Large intestine (tissue), 3 donors: ENCODE measurements at regions not wholly inside any gene's neighbourhood (a gene's known extent, or its start where the extent isn't known, plus 50 kb on each side); places are given as distances from the start of the nearest gene placed in this dataset.
"Not testable (repeated sequence)": the region's sequence is repeated elsewhere in the genome, so short reads cannot be mapped to it uniquely, and the experiment has no call there.

Source experiments
- DNase-seq, 2 donors: peaks; one replicate each; pipeline versions ENCODE4 v3.0.0 to v3.0.0-alpha.2; 2013
- H3K27ac ChIP-seq: one replicate; pipeline ENCODE4 v1.5.1; 2013; ENCODE audit warnings: low read length
- H3K27me3 ChIP-seq: 2 replicates; pipeline ENCODE4 v1.6.1; 2013; ENCODE audit warnings: low read length; ENCODE audit not compliant: control insufficient read depth, insufficient read depth
- H3K36me3 ChIP-seq: 2 replicates; pipeline ENCODE4 v1.6.1; 2013; ENCODE audit warnings: low read length; ENCODE audit not compliant: control insufficient read depth, insufficient read depth
- H3K4me1 ChIP-seq: one replicate; pipeline ENCODE4 v1.6.1; 2013; ENCODE audit warnings: low read length; ENCODE audit not compliant: control insufficient read depth, insufficient read depth
- H3K4me3 ChIP-seq: one replicate; pipeline ENCODE4 v1.5.1; 2013; ENCODE audit warnings: low read length
- H3K9me3 ChIP-seq: one replicate; pipeline ENCODE4 v1.6.1; 2013; ENCODE audit warnings: mild to moderate bottlenecking, low read depth, low read length, moderate library complexity; ENCODE audit not compliant: control insufficient read depth
- WGBS: methylation state at CpG from one replicate; pipeline ENCODE4 v1.1.5; 2013; ENCODE audit warnings: low lambda C conversion rate; ENCODE audit not compliant: insufficient coverage; 5-methylcytosine and 5-hydroxymethylcytosine counted together

DNA sequence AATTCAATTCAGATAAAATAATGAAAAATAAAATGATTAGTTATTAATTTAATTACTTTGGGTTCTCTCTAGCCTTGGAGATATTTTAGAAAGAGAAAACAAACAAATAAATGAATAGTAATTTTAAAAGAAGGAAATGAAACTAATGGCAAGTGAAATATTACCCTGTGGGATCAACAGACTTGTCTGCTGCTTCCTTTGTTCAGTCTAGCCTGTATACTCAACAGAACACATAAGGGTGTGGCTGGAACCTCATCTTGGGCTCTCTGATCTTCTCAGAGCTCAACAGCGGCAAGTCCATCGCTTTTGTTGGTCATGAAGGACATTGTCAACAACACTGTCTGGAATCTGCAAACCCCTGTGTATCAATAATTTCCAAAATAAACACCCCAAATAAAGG, 904.9 kb downstream of the IPMK start:
- Histone ChIP-seq H3K4me1 (no peaks in the 10 kb centered on the region), H3K27me3 (no peaks in the 10 kb centered on the region), H3K36me3 (no peaks in the 10 kb centered on the region), H3K9me3 (no peaks in the 10 kb centered on the region), H3K27ac (no peak overlapping the region), H3K4me3 (no peak overlapping the region)
- no peak for DNase-seq
- no CpG with 5 or more reads among the region's 2 CpGs for WGBS

DNA sequence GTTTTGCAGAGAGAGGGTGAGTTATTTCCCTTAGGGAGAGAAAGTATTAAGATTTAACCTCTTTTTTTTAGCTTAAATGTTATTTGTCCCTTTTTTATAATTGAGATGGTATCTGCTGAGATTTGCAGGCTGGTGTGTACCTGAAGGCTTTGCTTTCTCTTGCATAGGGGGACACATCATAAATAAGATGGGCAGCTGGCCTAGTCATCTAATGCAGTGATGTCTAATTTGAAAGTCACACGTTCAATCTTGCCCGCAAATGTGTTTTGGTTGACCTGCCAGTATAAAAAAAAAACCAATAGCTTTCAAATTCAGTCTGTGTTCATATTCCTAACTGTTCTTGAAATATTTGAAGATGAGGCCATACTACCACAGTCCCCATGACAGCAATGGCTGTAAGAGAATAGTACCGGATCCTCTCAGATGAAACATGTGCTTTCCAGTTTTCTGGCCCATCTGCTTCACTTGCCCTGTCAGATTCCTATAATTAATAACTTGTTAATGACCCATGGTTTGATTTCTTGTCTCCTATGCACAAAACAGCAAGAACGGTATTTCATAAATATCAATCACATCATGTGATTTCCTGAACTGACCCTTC, 914.2 kb downstream of the IPMK start:
- Histone ChIP-seq H3K4me1 (no peaks in the 10 kb centered on the region), H3K4me3 (no peak overlapping the region), H3K9me3 (no peaks in the 10 kb centered on the region), H3K36me3 (no peaks in the 10 kb centered on the region), H3K27ac (no peak overlapping the region), H3K27me3 (no peaks in the 10 kb centered on the region)
- no peak for DNase-seq
- 100% methylated on average over 1 of the region's 4 CpGs for WGBS

DNA sequence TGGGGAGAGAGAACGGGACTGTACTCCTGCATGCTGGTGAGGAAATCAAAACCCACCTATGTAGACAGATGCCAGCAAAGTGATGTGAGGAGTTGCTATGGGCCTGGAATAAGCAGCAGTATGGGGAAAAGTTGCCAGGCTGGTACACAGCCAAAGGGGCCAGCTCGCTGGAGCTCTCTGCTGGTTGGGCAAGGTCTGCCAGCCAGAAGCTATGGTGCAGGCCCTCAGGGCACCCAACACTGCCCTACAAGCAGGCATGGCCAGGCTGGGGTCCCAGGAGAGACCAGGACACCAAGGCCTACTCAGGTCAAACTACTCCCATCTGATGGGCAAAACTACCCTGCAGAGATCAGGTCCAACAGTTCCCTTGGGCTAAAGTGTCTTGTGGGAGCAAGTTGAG, 916.6 kb downstream of the IPMK start:
- WGBS = no CpG with 5 or more reads among the region's 2 CpGs
- H3K36me3 ChIP-seq = no peaks in the 10 kb centered on the region
- H3K27ac ChIP-seq = no peak overlapping the region
- no peak for DNase-seq
- no peaks in the 10 kb centered on the region for H3K4me1 ChIP-seq
- no peaks in the 10 kb centered on the region for H3K27me3 ChIP-seq
- no peak overlapping the region for H3K4me3 ChIP-seq
- H3K9me3 ChIP-seq = no peaks in the 10 kb centered on the region

DNA sequence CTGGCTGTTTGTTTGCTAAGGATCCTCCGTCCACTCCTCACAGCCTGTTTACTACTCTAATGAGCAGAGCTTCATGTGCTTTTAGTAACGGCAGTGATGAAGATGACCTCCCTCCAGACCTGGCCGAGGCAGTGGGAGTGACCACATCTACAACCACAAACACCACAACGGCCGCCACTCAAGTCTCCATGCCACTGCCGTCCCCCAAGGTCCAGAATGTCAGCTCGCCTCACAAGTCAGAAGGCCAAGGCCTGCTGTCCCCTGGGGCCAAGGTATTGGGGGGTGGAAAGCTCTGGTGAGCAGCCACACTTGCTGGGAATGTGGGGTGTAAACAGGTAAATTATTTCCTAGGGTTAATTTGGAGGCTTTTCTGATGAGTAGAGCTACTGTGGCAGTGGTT, 926.4 kb downstream of the IPMK start:
- Histone ChIP-seq H3K9me3 (peaks cover 3% of the 10 kb centered on the region), H3K36me3 (no peaks in the 10 kb centered on the region), H3K4me1 (no peaks in the 10 kb centered on the region), H3K27ac (no peak overlapping the region), H3K4me3 (no peak overlapping the region), H3K27me3 (no peaks in the 10 kb centered on the region)
- no CpG with 5 or more reads among the region's 7 CpGs for WGBS
- DNase-seq = no peak

DNA sequence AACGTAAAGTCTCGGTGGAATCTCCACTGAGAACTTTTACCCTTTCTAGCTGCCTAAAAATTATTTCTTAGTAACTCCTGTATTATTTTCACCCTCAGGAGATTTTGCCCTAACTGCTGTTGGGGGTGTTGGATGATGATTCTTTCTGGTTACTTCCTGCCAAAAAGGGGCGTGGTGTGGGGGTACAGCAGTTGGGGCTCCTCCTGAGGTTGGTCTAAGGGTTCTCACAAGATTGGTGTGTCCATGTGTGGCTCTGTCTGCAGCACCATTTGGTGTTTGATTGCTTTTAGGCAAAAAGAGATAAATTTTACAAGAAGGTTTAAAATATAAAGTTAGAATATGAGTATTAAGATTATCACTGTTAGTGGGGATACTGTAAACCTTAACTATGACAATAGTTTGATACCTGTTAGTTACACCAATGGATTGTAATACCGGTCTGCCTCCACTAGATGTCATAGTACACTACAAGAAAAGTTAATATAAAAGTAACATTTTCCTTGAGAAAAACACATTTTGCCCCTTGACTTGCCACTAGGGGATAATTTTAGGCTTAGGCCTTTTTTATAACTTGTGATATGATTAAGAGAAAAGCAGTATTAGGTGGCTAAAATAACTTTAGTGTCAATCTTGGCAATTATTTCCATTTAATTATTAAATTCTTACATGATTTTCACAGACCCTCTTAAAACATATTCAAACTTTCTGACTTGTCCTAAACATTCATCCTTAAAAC, 928.7 kb downstream of the IPMK start:
- Histone ChIP-seq H3K36me3 (no peaks in the 10 kb centered on the region), H3K4me1 (no peaks in the 10 kb centered on the region), H3K4me3 (no peak overlapping the region), H3K27ac (no peak overlapping the region), H3K9me3 (peaks cover 3% of the 10 kb centered on the region), H3K27me3 (no peaks in the 10 kb centered on the region)
- WGBS = 100% methylated on average over 1 of the region's 4 CpGs
- DNase-seq = no peak

DNA sequence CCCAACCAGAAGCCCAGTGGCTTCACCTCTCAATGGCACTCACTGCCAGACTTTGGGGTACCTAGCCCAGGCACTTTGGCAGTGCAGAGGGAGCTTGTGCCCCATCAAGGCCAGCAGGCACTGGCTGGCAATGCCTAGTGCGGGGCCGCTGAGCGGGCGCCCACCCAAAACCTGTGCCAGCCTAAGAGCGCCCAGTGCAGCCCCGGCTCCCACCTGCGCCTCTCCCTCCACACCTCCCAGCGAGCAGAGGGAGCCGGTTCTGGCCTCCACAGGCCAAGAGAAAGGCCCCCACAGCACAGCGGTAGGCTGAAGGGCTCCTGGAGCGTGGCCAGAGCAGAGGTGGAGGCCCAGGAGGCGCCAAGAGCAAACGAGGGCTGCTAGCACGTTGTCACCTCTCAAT, 930.8 kb downstream of the IPMK start:
- H3K4me1 ChIP-seq = no peaks in the 10 kb centered on the region
- H3K9me3 ChIP-seq = no peaks in the 10 kb centered on the region
- no CpG with 5 or more reads among the region's 14 CpGs for WGBS
- no peak overlapping the region for H3K27ac ChIP-seq
- no peaks in the 10 kb centered on the region for H3K27me3 ChIP-seq
- no peak overlapping the region for H3K4me3 ChIP-seq
- DNase-seq = no peak
- H3K36me3 ChIP-seq = no peaks in the 10 kb centered on the region

DNA sequence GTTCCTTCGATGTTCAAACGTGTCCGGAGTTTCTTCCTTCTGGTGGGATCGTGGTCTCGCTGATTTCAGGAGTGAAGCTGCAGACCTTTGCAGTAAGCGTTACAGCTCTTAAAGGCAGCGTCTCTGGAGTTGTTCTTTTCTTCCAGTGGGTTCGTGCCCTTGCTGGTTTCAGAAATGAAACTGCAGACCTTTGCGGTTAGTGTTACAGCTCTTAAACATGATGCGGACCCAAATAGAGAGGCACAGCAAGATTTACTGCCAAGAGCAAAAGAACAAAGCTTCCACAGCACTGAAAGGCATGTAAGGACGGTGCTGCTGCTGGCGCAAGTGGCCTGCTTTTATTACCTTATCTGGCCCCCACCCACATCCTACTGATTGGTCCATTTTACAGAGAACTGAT, 931.4 kb downstream of the IPMK start:
- no peaks in the 10 kb centered on the region for H3K9me3 ChIP-seq
- H3K27me3 ChIP-seq = no peaks in the 10 kb centered on the region
- no peaks in the 10 kb centered on the region for H3K36me3 ChIP-seq
- H3K4me1 ChIP-seq = no peaks in the 10 kb centered on the region
- DNase-seq = no peak
- H3K4me3 ChIP-seq = no peak overlapping the region
- H3K27ac ChIP-seq = no peak overlapping the region
- WGBS = 100% methylated on average over 3 of the region's 12 CpGs

DNA sequence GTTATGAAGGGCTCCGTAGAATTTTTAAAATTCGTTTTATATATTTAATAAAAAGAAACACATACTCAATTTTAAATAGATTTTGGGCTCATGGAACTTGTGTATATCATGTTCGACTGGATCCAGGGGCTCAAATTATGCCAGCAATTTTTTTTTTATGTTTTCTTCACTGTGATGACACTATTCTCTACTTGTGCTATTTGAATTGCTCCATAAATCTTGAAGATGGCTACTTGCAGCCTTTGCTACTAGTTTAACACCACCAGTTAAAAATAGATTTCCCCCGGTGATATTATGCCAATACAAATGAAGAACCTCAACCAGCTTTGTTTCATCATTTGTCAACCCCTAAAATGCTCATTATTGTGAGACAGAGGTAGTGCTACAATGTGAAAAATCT, 933.2 kb downstream of the IPMK start:
- no peak for DNase-seq
- no peaks in the 10 kb centered on the region for H3K27me3 ChIP-seq
- no peaks in the 10 kb centered on the region for H3K9me3 ChIP-seq
- H3K4me1 ChIP-seq = no peaks in the 10 kb centered on the region
- H3K36me3 ChIP-seq = no peaks in the 10 kb centered on the region
- no peak overlapping the region for H3K4me3 ChIP-seq
- no peak overlapping the region for H3K27ac ChIP-seq
- 82% methylated on average over 2 of the region's 4 CpGs for WGBS

DNA sequence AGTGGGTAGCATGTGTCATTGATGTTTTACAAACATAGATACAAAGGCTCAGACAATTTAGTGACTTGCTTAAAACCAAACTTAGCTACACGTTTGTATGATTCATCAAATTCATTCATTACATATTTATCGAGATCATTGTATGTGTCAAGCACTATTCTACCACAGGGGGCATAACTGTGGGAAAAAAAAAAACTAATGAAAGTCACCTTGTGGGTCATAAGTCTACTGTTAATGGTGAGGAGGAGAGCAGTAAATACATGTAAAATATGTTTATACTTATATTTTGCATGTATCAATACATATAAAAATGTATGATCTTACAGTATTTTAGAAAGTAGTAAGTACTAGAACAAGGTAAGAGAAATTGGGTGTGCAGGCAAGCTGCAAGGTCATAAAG, 933.8 kb downstream of the IPMK start:
- no peaks in the 10 kb centered on the region for H3K9me3 ChIP-seq
- H3K27me3 ChIP-seq = no peaks in the 10 kb centered on the region
- H3K4me1 ChIP-seq = no peaks in the 10 kb centered on the region
- WGBS = 100% methylated on average over 1 of the region's 2 CpGs
- no peak for DNase-seq
- H3K4me3 ChIP-seq = no peak overlapping the region
- no peaks in the 10 kb centered on the region for H3K36me3 ChIP-seq
- H3K27ac ChIP-seq = no peak overlapping the region

DNA sequence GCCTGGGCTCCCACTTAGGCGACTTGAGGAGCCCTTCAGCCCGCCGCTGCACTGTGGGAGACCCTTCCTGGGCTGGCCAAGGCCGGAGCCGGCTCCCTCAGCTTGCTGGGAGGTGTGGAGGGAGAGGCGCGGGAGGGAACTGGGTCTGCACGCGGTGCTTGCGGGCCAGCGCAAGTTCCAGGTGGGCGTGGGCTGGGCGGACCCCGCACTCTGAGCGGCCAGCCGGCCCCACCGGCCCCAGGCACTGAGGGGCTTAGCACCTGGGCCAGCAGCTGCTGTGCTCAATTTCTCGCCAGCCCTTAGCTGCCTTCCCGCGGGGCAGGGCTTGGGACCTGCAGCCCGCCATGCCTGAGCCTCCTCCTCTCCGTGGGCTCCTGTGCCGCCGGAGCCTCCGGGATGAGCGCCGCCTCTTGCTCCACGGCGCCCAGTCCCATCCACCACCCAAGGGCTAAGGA, 946.3 kb downstream of the IPMK start:
- not testable (repeated sequence) for H3K27ac ChIP-seq, H3K36me3 ChIP-seq, H3K4me1 ChIP-seq, DNase-seq, H3K27me3 ChIP-seq, H3K9me3 ChIP-seq, H3K4me3 ChIP-seq
- WGBS = no CpG with 5 or more reads among the region's 29 CpGs

DNA sequence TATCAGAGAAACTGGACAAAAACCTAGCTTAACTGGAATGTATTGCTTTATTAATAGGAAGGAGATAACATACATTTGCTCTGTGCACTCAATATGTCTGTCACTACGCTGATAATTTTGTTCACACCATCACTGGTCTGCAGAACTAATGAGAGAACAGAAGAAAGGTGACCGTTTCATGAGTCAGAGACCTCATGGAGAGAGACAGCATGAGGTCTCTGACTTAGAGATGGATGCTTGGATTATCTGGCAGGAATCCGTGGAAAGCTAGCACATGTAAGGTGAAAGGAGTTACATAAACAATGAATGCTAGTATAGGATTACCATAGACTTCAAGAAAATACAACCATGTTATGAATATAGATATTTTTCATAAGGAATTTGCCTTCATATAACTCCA, 947.3 kb downstream of the IPMK start:
- H3K9me3 ChIP-seq = peaks cover 7% of the 10 kb centered on the region
- no peak for DNase-seq
- H3K36me3 ChIP-seq = no peaks in the 10 kb centered on the region
- no peak overlapping the region for H3K27ac ChIP-seq
- H3K4me3 ChIP-seq = no peak overlapping the region
- WGBS = 89% methylated on average over 1 of the region's 3 CpGs
- H3K4me1 ChIP-seq = no peaks in the 10 kb centered on the region
- no peaks in the 10 kb centered on the region for H3K27me3 ChIP-seq
